GM21447 (cell line): ENCODE measurements at regions not wholly inside any gene's neighbourhood (a gene's known extent, or its start where the extent isn't known, plus 50 kb on each side); places are given as distances from the start of the nearest gene placed in this dataset.
"Not testable (repeated sequence)": the region's sequence is repeated elsewhere in the genome, so short reads cannot be mapped to it uniquely, and the experiment has no call there.

Experiments
- ATAC-seq: cut with Tn5 transposase; IDR thresholded peaks from one replicate; pipeline ENCODE4 v1.9.1; 2021; ENCODE audit not compliant: unreplicated experiment

GRCh38 chr1:148318123-148318903 lies 164.8 kb downstream of the PPIAL4G start:
- peak; percentile 59 for ATAC-seq

GRCh38 chr1:148317288-148317985 lies 165.4 kb upstream of the NBPF11 start:
- ATAC-seq, result no peak

GRCh38 chr1:148315071-148315811 lies 163.2 kb upstream of the NBPF11 start:
- peak; percentile 75 for ATAC-seq

- ATAC-seq, result no peak
These were observed 158.7 kb upstream of the NBPF11 start for GRCh38 chr1:148310807-148311206.

- no peak for ATAC-seq
These were observed 157.9 kb upstream of the NBPF11 start for GRCh38 chr1:148309940-148310500.

GRCh38 chr1:148308832-148309458 lies 156.9 kb upstream of the NBPF11 start:
- ATAC-seq, result no peak

GRCh38 chr1:148307583-148308185 lies 155.6 kb upstream of the NBPF11 start:
- ATAC-seq, result no peak

- ATAC-seq, result not testable (repeated sequence)
These were observed 152.9 kb upstream of the NBPF11 start for GRCh38 chr1:148304935-148305334.

GRCh38 chr1:148302586-148303364 lies 150.7 kb upstream of the NBPF11 start:
- ATAC-seq, result peak; percentile 46

- ATAC-seq, result not testable (repeated sequence)
These were observed 145.8 kb upstream of the NBPF11 start for GRCh38 chr1:148297852-148298251.

GRCh38 chr1:148296511-148296910 lies 144.4 kb upstream of the NBPF11 start:
- no peak for ATAC-seq

GRCh38 chr1:148294116-148294807 lies 142.2 kb upstream of the NBPF11 start:
- ATAC-seq, result no peak

GRCh38 chr1:148293651-148294050 lies 141.6 kb upstream of the NBPF11 start:
- ATAC-seq, result no peak

- no peak for ATAC-seq
These were observed 140.8 kb upstream of the NBPF11 start for GRCh38 chr1:148292915-148293314.

- ATAC-seq, result no peak
These were observed 138.8 kb upstream of the NBPF11 start for GRCh38 chr1:148290881-148291280.

- ATAC-seq, result no peak
These were observed 137.6 kb upstream of the NBPF11 start for GRCh38 chr1:148289647-148290046.

- not testable (repeated sequence) for ATAC-seq
These were observed 133.9 kb upstream of the NBPF11 start for GRCh38 chr1:148285946-148286345.

GRCh38 chr1:148280831-148281572 lies 128.9 kb upstream of the NBPF11 start:
- peak; percentile 73 for ATAC-seq
